Nephron progenitor cell (in vitro differentiated cells): ENCODE measurements at regions not wholly inside any gene's neighbourhood (a gene's known extent, or its start where the extent isn't known, plus 50 kb on each side); places are given as distances from the start of the nearest gene placed in this dataset.

ENCODE experiments used
- DNase-seq: peaks from one replicate; pipeline ENCODE4 v3.0.0; 2021
- H3K27ac Mint-ChIP-seq: 2 replicates; pipeline ENCODE4 v1.8.0; 2021; ENCODE audit warnings: mild to moderate bottlenecking, moderate library complexity, mixed read lengths
- H3K27me3 Mint-ChIP-seq: 2 replicates; pipeline ENCODE4 v1.8.0; 2021; ENCODE audit warnings: mild to moderate bottlenecking, low read depth, mixed read lengths; ENCODE audit not compliant: poor library complexity
- H3K36me3 Mint-ChIP-seq: 2 replicates; pipeline ENCODE4 v1.8.0; 2021; ENCODE audit warnings: low read depth, mixed read lengths
- H3K4me1 Mint-ChIP-seq: 2 replicates; pipeline ENCODE4 v1.8.0; 2021; ENCODE audit warnings: mixed read lengths
- H3K4me3 Mint-ChIP-seq: 2 replicates; pipeline ENCODE4 v1.8.0; 2021; ENCODE audit warnings: mild to moderate bottlenecking, moderate library complexity, mixed read lengths
- H3K9me3 Mint-ChIP-seq: 2 replicates; pipeline ENCODE4 v1.8.0; 2021; ENCODE audit warnings: mild to moderate bottlenecking, moderate library complexity, mixed read lengths
- CTCF ChIP-seq: fragments of 200-600 bp; sonication (generic); IDR thresholded peaks from 2 replicates; pipeline ENCODE4 v1.5.0; 2021; ENCODE audit warnings: antibody characterized with exemption

GRCh38 chr3:34068505-34068904, 270.1 kb downstream of the PDCD6IP start:
- no peaks in the 10 kb centered on the region for H3K36me3 Mint-ChIP-seq
- peaks cover 4% of the 10 kb centered on the region for H3K27me3 Mint-ChIP-seq
- H3K4me3 Mint-ChIP-seq: no peak overlapping the region
- no peak overlapping the region for H3K27ac Mint-ChIP-seq
- H3K9me3 Mint-ChIP-seq: no peaks in the 10 kb centered on the region
- no peak for DNase-seq
- TF ChIP-seq CTCF: no peak
- H3K4me1 Mint-ChIP-seq: no peaks in the 10 kb centered on the region

- H3K36me3 Mint-ChIP-seq: no peaks in the 10 kb centered on the region
- no peak for DNase-seq
- no peak for TF ChIP-seq CTCF
- no peaks in the 10 kb centered on the region for H3K9me3 Mint-ChIP-seq
- peaks cover 4% of the 10 kb centered on the region for H3K27me3 Mint-ChIP-seq
- no peak overlapping the region for H3K27ac Mint-ChIP-seq
- H3K4me1 Mint-ChIP-seq: no peaks in the 10 kb centered on the region
- no peak overlapping the region for H3K4me3 Mint-ChIP-seq
Observed at GRCh38 chr3:34070831-34071585, 272.6 kb downstream of the PDCD6IP start.

GRCh38 chr3:34072297-34072696, 273.9 kb downstream of the PDCD6IP start:
- no peaks in the 10 kb centered on the region for H3K9me3 Mint-ChIP-seq
- no peak overlapping the region for H3K27ac Mint-ChIP-seq
- peaks cover 4% of the 10 kb centered on the region for H3K27me3 Mint-ChIP-seq
- H3K36me3 Mint-ChIP-seq: no peaks in the 10 kb centered on the region
- no peak overlapping the region for H3K4me3 Mint-ChIP-seq
- H3K4me1 Mint-ChIP-seq: no peaks in the 10 kb centered on the region
- TF ChIP-seq CTCF: no peak
- DNase-seq: no peak

GRCh38 chr3:34073111-34073510, 274.7 kb downstream of the PDCD6IP start:
- no peak for DNase-seq
- Mint-ChIP-seq H3K36me3 (no peaks in the 10 kb centered on the region), H3K9me3 (no peaks in the 10 kb centered on the region), H3K27ac (no peak overlapping the region), H3K4me1 (peaks cover 8% of the 10 kb centered on the region), H3K27me3 (peaks cover 4% of the 10 kb centered on the region), H3K4me3 (no peak overlapping the region)
- no peak for TF ChIP-seq CTCF

- TF ChIP-seq CTCF: no peak
- no peak for DNase-seq
- Mint-ChIP-seq H3K4me1 (peaks cover 8% of the 10 kb centered on the region), H3K4me3 (no peak overlapping the region), H3K27me3 (peaks cover 7% of the 10 kb centered on the region), H3K36me3 (no peaks in the 10 kb centered on the region), H3K9me3 (peaks cover 1% of the 10 kb centered on the region), H3K27ac (no peak overlapping the region)
Observed at GRCh38 chr3:34073961-34074360, 275.5 kb downstream of the PDCD6IP start.

- H3K4me3 Mint-ChIP-seq: no peak overlapping the region
- no peaks in the 10 kb centered on the region for H3K36me3 Mint-ChIP-seq
- no peak for DNase-seq
- H3K27ac Mint-ChIP-seq: no peak overlapping the region
- no peak for TF ChIP-seq CTCF
- H3K9me3 Mint-ChIP-seq: peaks cover 10% of the 10 kb centered on the region
- H3K4me1 Mint-ChIP-seq: peaks cover 8% of the 10 kb centered on the region
- H3K27me3 Mint-ChIP-seq: peaks cover 7% of the 10 kb centered on the region
Observed at GRCh38 chr3:34075975-34076374, 277.5 kb downstream of the PDCD6IP start.
